ENCODE measurements at regions not wholly inside any gene's neighbourhood (a gene's known extent, or its start where the extent isn't known, plus 50 kb on each side); places are given as distances from the start of the nearest gene placed in this dataset.

DNA sequence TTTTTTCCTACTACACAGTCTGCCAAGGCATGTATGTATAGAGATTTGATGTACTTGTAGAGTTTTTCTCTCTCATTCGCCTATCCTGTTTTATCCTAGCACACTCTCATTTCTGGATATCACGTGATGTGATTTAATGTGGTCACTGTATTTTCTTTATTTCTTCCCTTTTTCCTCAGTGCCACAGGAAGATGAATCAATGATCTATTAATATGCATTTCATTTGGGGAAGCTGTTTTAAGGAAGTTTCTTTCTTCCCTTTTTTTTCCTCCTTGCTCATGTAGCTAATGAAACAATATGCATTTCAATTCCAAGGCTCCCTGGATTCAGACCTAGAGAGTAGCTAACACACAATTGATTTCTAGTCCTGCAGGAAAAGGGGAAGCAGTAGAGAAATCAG is 506.3 kb upstream of the WWC1 start:
- H3K9me3 ChIP-seq (replicated peaks; ENCODE audit: control insufficient read depth, insufficient read depth, low read length) = no peaks in the 10 kb centered on the region
- POLR2A ChIA-PET = no interaction called here
- CTCF ChIA-PET = interaction anchor here (0.6 kb wide), 1 partner anchor 30 kb away, joined by 4 read pairs; no protein-coding TSS in a partner anchor

More for the DNA sequence above, 506.3 kb upstream of the WWC1 start:
- Histone ChIP-seq H3K9ac (ENCODE audit: control insufficient read depth, insufficient read depth, low read length) (no peak overlapping the region), H3K36me3 (ENCODE audit: control insufficient read depth in 2 of 2, insufficient read depth in 2 of 2, low read length in 1 of 2) (no peaks in the 10 kb centered on the region), H3K27ac (ENCODE audit: control insufficient read depth, insufficient read depth) (no peak overlapping the region), H3K4me3 (no peak overlapping the region), H4K20me1 (ENCODE audit: control insufficient read depth, insufficient read depth) (no peaks in the 10 kb centered on the region), H3K79me2 (ENCODE audit: control insufficient read depth, insufficient read depth, low read length) (no peaks in the 10 kb centered on the region), H3K4me1 (ENCODE audit: control insufficient read depth, insufficient read depth, low read length) (no peaks in the 10 kb centered on the region), H3K27me3 (replicated peaks in 1 of 2; ENCODE audit: control insufficient read depth in 2 of 2, insufficient read depth in 2 of 2, low read length in 1 of 2) (no peaks in the 10 kb centered on the region), H3K4me2 (ENCODE audit: control insufficient read depth, insufficient read depth) (no peak overlapping the region), H2AFZ (ENCODE audit: control insufficient read depth, low read depth, low read length) (no peak overlapping the region)
- BruUV-seq (replicated peaks) = no TSS peak
- WGBS (ENCODE audit: insufficient coverage, insufficient replicate concordance, low lambda C conversion rate, missing lambda C conversion rate) = 0% methylated on average over 2 of the region's 2 CpGs
- ChIA-PET RAD21 (ENCODE audit: unreplicated experiment) (interaction anchor here (0.9 to 1.4 kb wide), 2 partner anchors 12 to 355 kb away, joined by 3 read pairs; no protein-coding TSS in a partner anchor), SMC1A (ENCODE audit: uncharacterized antibody, unreplicated experiment) (interaction anchor here (1.6 kb wide), 1 partner anchor 19 kb away, joined by 3 read pairs; no protein-coding TSS in a partner anchor)
- in situ Hi-C loops (cut with MboI) = no loop called here
- intact Hi-C loops (cut with micrococcal nuclease; ENCODE audit: unreplicated experiment) = no loop called here
- ATAC-seq = no peak
- DNase-seq (ENCODE audit: low read depth, low spot score) = no peak
- FAIRE-seq = no peak
- TF ChIP-seq ZNF217 (IDR thresholded peaks at IDR 0.05) (no peak), GABPA (IDR thresholded peaks at IDR 0.05; ENCODE audit: low read depth) (no peak), ATF7 (IDR thresholded peaks at IDR 0.05; ENCODE audit: low read depth) (no peak), SIN3A (IDR thresholded peaks at IDR 0.05; ENCODE audit: low read depth, low read length) (no peak), SIX5 (IDR thresholded peaks at IDR 0.05; ENCODE audit: low read depth, low read length, severe bottlenecking) (no peak), ZNF24 (IDR thresholded peaks at IDR 0.05) (no peak), RAD21 (IDR thresholded peaks at IDR 0.05; ENCODE audit: insufficient read depth, low read depth, low read length) (no peak), FOS (IDR thresholded peaks at IDR 0.05; ENCODE audit: borderline replicate concordance, extremely low read depth, insufficient read length) (no peak), ZSCAN29 (IDR thresholded peaks at IDR 0.05) (no peak), YY1 (IDR thresholded peaks at IDR 0.05; ENCODE audit: low read depth, low read length) (no peak), EGR1 (IDR thresholded peaks at IDR 0.05; ENCODE audit: borderline replicate concordance in 1 of 2, low read depth in 2 of 2, low read length in 2 of 2) (no peak), SMAD1 (IDR thresholded peaks at IDR 0.05; ENCODE audit: low read depth, partially characterized antibody) (no peak), MXI1 (IDR thresholded peaks at IDR 0.05; ENCODE audit: low read depth, low read length) (no peak), ETV6 (conservative IDR thresholded peaks at IDR 0.05 in 1 of 2, IDR thresholded peaks at IDR 0.05 in 1 of 2; ENCODE audit: borderline replicate concordance in 1 of 2, low read depth in 1 of 2) (no peak), HDAC2 (IDR thresholded peaks at IDR 0.05) (no peak)
- TF ChIP-seq, protein P1, sequence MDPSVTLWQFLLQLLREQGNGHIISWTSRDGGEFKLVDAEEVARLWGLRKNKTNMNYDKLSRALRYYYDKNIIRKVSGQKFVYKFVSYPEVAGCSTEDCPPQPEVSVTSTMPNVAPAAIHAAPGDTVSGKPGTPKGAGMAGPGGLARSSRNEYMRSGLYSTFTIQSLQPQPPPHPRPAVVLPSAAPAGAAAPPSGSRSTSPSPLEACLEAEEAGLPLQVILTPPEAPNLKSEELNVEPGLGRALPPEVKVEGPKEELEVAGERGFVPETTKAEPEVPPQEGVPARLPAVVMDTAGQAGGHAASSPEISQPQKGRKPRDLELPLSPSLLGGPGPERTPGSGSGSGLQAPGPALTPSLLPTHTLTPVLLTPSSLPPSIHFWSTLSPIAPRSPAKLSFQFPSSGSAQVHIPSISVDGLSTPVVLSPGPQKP (IDR thresholded peaks at IDR 0.05; ENCODE audit: low read depth, low read length) = no peak

Data from GM12878 (cell line).